PFSK-1 (cell line): ENCODE measurements at regions not wholly inside any gene's neighbourhood (a gene's known extent, or its start where the extent isn't known, plus 50 kb on each side); places are given as distances from the start of the nearest gene placed in this dataset.

Source experiments
- POLR2AphosphoS5 ChIP-seq: IDR thresholded peaks from 2 replicates; pipeline ENCODE4 v1.6.1; 2012; ENCODE audit warnings: low read depth, mild to moderate bottlenecking, control low read depth, low read length, moderate library complexity
- SIN3A ChIP-seq: IDR thresholded peaks from 2 replicates; pipeline ENCODE4 v1.6.1; 2012; ENCODE audit warnings: mild to moderate bottlenecking, low read length, moderate library complexity, borderline replicate concordance; ENCODE audit not compliant: insufficient read depth
- TAF1 ChIP-seq: IDR thresholded peaks from 2 replicates; pipeline ENCODE4 v1.6.1; 2012; ENCODE audit warnings: low read length, control low read depth, borderline replicate concordance; ENCODE audit not compliant: insufficient read depth
- TF ChIP-seq, protein P1 (sequence below), 2 experiments: IDR thresholded peaks; 2 replicates each; pipeline versions ENCODE4 v1.6.1 to v1.8.0; 2011 to 2012; ENCODE audit warnings: low read depth in 2 of 2, low read length in 2 of 2, control low read depth in 1 of 2, inconsistent platforms in 1 of 2, mild to moderate bottlenecking in 1 of 2, moderate library complexity in 1 of 2; ENCODE audit not compliant: insufficient read depth in 1 of 2

DNA sequence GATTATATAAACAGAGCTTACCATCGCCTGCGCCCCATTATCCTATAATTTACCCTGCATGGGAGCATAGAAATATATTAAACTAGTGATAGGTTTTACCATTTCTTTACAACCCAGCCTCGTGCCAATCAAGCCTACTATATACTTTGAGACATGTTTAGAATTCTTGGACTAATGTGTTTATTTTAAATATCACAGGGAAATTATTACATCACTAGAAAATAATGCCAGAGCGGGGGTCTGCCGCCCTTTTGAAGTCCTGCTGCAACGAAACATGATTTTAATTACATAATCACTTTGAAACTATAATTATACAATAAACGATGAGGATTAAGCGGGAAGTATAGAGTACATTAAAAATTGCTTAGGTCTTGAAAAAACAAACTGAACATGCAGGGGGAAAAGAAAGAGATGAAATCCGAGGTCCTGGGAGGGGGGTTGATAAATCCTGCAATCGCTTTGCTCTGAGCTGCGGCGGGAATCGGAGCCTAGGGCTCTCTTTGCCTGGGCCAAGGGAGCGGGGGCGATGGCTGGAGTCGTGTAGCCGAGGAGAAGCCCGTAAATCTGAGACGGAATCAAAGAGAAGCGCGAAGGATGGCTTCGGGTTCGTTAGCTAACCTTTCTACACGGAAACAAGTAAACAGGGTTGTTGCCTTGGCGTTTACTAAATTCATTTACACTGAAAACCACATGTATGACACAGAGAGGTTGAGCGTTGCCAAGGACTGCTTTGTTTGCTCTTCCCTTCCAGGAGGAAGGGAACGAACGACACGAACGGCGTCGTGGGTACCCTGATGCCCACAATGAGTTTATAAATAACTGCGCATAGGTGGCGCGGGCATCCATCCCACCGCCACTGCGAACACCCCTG is 127.6 kb downstream of the TMEM174 start:
- TF ChIP-seq, protein P1, sequence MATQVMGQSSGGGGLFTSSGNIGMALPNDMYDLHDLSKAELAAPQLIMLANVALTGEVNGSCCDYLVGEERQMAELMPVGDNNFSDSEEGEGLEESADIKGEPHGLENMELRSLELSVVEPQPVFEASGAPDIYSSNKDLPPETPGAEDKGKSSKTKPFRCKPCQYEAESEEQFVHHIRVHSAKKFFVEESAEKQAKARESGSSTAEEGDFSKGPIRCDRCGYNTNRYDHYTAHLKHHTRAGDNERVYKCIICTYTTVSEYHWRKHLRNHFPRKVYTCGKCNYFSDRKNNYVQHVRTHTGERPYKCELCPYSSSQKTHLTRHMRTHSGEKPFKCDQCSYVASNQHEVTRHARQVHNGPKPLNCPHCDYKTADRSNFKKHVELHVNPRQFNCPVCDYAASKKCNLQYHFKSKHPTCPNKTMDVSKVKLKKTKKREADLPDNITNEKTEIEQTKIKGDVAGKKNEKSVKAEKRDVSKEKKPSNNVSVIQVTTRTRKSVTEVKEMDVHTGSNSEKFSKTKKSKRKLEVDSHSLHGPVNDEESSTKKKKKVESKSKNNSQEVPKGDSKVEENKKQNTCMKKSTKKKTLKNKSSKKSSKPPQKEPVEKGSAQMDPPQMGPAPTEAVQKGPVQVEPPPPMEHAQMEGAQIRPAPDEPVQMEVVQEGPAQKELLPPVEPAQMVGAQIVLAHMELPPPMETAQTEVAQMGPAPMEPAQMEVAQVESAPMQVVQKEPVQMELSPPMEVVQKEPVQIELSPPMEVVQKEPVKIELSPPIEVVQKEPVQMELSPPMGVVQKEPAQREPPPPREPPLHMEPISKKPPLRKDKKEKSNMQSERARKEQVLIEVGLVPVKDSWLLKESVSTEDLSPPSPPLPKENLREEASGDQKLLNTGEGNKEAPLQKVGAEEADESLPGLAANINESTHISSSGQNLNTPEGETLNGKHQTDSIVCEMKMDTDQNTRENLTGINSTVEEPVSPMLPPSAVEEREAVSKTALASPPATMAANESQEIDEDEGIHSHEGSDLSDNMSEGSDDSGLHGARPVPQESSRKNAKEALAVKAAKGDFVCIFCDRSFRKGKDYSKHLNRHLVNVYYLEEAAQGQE (IDR thresholded peaks at IDR 0.05; ENCODE audit: insufficient read depth in 1 of 2, low read depth in 2 of 2, low read length in 2 of 2), result no peak
- TF ChIP-seq POLR2AphosphoS5, result no peak
- no peak for TF ChIP-seq SIN3A
- no peak for TF ChIP-seq TAF1
